ENCODE measurements at regions not wholly inside any gene's neighbourhood (a gene's known extent, or its start where the extent isn't known, plus 50 kb on each side); places are given as distances from the start of the nearest gene placed in this dataset.
"Not testable (repeated sequence)": the region's sequence is repeated elsewhere in the genome, so short reads cannot be mapped to it uniquely, and the experiment has no call there.

DNA sequence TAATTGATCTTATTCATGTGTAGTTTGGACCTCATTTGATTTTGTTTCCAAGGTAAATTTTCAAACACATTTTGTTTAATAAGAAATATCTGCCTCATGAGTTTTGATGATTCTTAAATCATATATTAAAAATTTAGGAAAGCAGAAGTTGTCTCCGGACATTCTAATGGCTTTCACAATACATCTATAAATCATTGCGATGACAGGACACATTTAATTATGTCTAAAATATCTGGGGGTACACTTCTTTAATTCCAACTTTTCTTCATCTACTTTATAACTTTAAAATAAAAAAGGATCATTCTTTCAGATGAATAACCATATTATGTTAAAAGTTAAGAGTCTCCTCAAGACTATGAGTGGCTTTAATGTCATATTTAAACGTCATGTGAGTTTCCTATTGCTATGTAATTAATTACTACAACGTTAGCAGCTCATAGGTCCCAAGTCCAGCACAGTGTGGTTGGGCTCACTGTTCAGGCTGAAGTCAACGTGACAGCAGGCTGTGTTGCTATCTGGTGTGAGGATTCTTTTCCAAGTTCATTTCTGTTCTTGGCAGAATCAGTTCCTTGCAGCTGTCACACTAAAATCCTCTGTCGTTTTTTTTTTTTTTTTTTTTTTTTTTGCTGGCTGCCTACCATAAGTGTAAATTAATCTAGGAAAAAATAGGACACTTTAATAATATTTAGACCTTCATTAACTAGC is 893.5 kb downstream of the LTN1 start:
- DNase-seq: no peak

DNA sequence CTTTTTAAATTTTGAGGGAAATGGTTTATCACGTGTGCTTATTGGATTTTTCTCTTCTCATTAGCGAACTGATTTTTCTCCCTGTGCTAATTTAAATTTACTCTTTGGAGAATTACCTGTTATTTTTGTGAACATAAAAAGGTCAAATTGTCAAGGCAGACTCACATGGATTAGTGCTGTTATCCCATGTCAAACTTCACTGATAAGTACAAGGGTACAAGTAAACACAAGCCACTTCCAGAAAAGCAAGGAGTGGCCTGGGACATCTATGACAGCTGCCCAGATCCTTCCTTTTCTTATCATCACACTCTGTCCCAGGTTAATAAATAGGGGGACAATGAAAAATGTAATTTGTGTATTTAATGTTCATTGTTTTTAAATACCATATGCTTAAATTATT is 901.2 kb downstream of the LTN1 start:
- no peak for DNase-seq

DNA sequence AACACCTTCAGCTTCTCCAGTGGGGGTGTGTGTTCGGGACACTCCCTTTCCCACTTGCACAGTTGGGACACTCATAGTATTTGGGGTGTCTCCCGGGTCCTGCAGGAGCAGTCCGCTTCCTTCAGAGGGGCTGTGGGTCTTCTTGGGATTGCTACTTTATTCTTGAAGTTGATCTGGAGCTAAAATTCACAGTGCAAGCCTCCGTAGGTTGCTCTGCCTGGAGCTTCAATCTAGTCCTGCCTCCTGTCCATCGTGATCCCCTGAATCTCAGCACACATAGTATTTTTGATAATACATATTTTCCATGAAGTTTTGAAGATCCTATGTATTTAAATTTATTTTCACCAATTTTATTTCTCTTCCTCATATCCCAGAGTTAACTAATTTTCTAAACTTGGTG is 902.1 kb downstream of the LTN1 start:
- no peak for DNase-seq

DNA sequence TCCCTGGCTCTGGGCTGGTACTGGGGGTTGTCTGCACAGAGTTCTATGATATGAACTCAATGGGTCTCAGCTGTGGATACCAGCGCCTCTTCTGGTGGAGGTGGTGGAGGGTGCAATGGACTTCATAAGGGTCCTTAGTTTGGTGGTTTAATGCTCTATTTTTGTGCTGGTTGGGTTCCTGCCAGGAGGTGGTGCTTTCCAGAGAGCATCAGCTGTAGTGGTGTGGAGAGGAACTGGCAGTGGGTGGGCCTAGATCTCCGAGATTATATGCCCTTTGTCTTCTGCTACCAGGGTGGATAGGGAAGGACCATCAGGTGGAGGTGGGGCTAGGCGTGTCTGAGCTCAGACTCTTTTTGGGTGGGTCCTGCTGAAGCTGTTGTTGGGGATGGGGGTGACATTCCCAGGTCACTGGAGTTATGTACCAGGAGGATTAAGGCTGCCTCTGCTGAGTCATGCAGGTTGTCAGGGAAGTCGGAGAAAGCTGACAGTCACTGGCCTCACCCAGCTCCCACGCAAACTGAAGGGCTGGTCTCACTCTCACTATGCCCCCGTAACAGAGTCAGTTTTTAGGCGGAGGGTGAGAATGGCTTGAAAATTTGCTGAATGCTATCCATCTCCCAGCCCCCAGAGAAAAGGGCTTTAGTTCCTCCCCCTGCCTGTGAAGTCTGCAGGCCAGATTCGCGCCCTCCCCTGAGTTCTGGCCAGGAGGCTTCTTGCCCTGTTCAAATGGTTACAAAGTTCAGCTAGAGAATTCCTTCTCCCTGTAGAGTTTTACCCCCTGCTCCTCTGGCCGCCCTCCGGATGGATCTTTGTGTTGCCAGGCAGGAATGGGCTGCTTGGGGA is 902.9 kb downstream of the LTN1 start:
- DNase-seq: no peak

DNA sequence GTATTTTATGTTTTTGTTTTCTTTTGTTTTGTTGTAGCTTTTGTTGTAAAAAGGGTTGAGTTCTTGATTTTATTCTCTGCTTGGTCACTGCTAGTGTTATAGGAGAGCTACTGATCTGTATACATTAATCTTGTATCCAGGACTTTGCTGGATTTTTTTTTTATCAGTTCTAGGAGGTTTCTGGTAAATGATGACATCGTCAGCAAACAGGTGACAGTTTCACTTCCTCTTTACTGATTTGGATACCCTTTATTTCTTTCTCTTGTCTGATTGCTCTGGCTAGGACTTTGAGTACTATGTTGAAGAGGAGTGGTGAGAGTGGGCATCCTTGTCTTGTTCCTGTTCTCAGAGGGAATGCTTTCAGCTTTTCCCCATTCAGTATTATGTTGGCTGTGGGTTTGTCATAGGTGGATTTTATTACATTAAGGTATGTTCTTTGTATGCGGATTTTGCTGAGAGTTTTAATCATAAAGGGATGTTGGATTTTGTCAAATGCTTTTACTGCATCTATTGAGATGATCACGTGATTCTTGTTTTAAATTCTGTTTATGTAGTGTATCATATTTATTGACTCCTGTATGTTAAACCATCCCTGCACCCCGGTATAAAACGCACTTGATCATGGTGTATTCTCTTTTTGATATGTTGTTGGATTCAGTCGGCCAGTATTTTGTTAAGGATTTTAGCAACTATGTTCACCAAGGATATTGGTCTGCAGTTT is 905.7 kb downstream of the LTN1 start:
- DNase-seq: no peak

DNA sequence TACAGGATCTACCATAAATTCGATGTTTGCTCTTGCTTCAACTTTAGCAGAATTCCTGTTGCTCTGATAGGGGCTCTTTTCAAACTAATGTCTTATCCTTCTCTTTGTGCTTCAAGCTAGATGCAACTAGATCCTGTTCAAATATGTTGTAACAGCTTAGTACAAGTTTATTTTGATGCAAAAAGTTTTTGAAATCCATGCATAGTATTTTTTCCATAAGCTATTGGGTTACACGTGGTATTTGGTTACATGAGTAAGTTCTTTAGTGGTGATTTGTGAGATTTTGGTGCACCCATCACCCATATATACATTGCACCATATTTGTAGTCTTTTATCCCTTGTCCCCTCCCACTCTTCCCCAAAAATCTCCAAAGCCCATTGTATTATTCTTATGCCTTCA is 907.7 kb downstream of the LTN1 start:
- no peak for DNase-seq

DNA sequence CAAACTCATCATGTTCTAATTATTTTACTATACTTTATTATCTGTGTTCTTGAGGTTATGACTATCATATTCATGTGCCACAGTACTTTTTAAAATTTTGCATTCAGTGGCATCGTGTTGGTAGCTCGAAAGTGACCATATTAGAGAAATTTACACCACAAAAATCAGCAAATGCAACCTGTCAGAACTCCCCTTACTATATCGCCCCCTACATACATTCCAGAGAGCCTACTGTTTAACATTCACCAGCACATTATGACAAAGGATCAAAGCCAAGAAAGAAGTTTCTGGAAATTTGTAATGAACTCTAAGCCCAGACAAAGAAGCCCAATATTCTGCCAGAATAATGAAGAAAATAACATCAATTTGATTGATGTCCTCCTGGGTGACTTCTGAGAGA is 909.3 kb downstream of the LTN1 start:
- DNase-seq: no peak

DNA sequence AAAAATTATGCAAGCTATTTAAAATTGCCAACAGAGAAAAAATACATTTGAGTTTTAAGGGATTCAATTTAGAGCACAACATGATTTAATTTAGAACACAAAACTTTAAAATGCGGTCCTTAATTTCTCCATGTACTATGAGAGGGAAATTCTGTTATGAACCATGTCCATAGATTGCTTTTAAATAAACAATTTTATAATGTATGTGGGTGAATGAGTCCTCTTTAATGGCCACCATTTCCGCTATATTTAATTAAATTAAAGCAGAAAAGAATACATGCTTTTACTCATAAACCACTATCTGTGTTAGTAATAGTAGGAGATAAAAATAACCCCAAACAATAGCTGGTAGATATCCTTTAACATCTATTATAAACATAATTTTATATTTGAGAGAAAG is 914.6 kb downstream of the LTN1 start:
- no peak for DNase-seq

DNA sequence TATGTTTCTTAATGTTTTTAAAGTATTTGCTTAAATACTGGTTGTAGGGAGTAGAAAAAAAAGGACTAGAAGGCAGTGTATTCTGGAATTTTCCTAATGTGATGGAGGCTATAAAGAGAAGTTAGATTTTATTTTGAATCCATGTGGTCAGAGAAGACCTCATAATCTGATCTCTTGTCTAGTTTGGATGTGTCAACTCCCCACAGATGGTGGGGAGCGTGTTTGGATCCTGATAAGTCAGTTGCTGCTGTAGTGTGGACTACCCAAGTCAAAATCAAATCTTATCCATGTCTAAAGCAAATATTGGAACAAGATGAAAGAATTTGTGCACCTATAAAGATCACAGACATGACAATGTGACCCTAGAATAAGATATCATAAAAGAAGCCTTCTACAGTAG is 918.0 kb downstream of the LTN1 start:
- no peak for DNase-seq

DNA sequence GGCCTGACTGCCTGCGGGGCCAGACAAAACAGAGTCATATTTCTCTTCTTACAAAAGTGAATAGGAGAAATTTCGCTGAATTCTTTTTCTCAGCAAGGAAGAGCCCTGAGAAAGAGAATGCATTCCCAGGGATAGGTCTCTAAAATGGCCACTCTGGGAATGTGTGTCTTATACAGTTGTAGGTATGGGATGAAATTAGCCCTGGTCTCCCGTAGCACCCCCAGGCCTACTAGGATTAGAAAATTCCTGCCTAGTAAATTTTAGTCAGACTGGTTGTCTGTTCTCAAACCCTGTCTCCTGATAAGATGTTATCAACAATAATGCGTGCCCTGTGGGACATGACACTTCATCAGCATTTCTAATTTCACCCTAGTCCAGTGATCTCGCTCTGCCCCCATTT is 920.1 kb downstream of the LTN1 start:
- no peak for DNase-seq

DNA sequence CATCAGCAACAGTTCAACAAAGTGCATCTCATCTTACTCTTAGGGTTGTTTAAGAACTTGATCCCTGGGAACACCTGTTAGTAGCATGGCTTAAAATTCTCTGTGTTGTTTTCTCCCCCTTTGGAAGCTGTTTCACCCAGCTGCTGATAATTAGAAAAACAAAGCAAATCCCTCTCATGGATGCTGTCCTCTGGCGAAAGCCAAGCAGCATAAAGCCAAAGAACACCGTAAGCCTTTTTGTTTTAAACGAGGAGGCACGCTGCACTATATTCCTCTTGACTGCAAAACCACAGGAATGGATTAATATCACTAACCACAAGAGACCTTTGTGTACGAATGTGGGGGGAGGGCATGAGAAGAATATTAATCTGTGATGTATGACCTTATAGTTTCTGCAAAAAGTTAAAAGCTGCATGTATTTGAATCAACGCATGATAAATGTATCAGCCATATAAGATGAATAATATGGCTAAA is 923.2 kb downstream of the LTN1 start:
- no peak for DNase-seq

DNA sequence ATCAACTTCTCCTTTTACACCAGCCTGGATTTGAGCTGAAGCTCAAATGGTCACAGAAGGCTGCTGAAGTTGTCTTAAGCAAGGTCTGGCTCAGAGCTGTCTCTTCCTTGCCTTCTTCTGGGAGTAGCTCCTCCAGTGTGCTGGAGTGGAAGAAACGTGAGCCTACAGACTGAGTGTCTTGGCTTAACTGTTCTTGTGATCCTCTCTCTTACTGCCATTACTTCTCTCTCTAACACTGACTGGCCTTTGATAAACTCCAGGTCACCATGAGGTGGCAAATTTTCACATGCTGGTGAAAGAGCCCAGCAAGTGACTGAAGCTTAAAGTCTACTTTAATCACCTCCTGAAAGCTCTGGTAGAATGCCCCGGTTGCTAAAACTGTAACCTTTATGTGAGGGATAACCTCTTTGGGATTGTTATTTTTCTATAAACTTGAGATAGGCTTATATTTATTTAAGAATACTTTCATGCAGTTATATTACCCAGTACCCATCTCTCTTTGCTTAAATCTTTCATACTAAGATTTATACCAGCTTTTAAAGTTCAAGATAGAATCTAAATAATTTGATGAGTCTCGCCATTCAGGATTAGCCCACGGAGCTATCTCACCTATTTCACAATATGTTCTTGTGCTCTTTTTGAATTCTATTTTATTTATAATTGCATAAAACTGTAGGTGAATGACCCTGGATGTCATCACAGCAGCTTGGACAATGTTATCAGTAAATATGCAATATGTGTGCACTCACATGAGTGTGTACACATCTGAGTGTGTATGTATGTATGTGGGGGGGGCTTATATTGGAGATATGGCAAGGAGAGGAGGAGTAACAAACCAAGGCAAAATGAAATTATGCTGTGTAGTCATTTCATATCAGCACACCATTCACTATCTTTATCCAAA is 924.0 kb downstream of the LTN1 start:
- no peak for DNase-seq

DNA sequence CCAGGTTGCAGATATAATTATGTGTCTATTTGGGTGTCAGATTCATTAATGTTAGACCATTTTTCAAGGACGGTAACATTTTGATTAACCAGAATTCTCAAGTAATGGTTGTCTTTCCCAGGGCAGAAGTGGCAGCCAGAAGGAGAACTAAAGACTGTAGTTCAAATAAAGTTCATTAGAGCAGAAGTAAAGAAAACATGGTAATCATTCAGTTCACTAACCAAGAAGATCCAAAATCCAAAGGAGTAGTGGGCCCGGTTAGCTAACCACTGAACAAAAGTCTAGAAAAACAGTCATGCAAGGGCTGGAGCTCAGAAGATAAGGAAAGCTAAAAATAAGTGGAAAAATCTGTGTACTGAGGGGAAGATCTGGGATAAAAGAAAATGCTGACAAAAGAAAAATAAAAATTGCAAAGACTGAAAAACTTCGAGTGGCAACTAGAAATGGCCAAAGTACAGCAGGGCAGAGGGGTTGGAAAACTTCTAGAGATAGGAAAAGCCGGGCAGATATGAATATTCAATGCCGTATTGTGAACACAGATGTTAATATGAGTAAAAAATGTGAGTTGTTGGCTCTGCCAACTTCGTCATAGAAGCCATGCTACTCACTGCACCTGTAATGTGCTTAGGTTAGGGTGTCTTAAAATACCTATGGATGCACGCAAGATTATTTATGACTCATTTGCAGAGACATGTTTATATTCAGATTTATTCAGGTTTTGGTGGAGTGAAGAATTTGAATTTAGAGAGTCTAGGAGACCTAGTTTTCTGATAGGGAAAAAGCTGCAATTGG is 925.9 kb downstream of the LTN1 start:
- DNase-seq: no peak

DNA sequence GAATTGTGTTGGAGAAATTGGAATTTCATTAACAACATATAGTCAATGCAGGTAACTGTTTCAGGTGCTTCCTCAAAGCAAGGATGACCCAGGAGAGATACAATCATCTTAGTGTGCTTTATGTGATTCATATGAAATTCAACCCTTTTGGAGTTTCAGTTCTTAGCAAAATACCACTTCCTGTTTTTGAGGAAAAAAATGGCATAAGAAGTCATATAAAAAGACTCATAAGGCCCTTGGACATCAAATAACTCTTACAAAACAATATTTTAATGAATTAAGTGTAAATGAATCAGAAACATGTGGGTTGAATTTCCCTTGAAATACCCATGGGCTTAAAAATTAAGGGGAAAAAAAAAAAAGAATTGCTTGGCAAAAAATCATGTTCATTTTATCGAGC is 926.6 kb downstream of the LTN1 start:
- no peak for DNase-seq

DNA sequence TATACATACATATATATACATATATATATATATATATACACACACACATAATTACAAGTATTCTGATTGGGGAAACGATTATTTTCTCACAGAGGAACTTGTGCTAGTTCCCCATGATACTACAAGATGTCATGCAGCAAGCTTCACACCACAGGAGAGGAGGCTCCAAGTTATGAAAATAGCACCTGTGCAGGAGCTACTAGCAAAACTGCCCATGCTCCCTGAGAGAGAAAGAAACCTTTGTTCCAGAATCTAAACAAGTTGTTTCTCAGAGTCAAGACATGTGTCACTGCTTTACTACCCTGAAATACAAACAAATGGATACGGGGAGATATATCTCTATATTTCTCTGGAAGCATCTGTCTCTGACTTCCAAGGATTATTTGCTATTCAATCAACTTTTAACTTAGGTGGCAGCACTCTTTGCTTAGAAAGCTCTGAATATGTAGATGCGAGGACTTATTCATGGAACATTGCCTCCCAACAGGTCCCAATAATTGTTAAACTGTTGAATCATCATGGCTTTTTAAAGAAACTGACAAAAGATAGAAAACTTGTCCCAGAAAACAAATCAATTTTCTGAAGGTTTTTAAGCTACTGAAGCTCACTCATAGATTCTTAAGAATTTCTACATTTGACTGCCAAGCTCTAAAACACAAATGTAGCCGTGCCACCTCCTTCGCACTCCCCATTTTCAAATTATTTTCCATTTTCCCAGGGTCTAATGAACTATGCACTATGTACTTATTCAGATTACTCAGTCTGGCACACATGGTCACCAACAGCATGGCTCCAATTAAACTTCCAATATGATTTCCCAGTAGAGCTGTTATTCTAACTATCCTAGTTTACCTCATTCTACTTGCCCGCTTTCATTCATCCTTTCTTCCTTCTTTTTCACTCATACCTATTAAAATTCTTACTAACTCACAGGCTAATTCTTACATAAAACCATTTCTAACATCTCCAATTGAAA is 929.1 kb downstream of the LTN1 start:
- DNase-seq: no peak

DNA sequence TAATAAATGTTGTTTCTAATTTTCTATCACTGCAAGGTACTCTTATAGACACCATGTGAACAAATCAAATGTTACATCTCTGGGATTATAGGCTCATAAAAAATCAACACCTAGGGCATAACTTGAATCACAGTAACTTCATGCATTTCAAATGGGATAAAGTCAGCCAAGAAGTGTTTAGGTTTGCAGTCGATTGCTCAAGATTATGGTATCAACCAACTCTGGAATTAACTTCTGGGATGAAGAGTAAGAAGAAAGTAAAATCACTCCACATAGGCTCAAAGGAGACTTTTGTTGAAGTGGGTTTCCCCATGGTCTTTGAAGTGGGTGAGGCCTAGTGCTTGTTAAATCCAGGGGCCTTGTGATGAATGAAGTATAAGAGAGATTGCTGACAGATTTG is 939.7 kb downstream of the LTN1 start:
- not testable (repeated sequence) for DNase-seq

DNA sequence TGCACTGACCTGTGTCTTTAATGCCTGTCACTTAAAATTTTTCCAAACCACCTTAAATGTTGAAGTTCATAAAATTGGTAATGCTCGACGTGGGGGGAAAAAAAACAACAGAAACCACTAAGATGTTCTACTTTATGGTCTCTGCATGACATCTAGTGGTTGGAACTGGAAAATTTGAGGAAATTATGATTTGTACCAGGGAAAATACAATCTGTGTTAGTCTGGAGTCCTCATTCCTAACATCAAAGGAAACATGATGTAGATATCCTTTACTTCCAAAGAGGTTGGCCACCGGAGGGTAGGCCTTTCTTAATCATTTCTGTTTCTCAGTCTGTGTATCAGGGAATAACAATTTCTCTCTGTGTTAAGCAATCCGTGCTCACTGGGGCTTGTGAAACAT is 941.0 kb downstream of the LTN1 start:
- not testable (repeated sequence) for DNase-seq

DNA sequence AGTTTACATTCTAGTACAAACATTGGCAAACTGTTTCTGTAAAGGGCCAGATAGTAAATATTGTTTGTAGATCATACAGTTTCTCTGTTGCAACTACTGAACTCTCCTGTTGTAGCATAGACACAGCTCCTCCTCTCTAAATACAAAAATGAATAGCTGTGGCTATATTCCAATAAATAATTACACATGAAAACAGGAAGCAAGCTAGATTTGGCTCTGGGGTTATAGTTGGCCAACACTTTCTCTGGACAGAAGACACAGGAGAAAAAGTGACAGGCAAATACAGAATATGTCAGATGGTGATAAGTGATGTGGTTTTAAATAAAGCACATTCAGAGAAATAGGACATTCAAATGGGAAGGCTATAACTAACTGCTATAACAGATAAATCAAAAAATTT is 957.0 kb downstream of the LTN1 start:
- DNase-seq: not testable (repeated sequence)

DNA sequence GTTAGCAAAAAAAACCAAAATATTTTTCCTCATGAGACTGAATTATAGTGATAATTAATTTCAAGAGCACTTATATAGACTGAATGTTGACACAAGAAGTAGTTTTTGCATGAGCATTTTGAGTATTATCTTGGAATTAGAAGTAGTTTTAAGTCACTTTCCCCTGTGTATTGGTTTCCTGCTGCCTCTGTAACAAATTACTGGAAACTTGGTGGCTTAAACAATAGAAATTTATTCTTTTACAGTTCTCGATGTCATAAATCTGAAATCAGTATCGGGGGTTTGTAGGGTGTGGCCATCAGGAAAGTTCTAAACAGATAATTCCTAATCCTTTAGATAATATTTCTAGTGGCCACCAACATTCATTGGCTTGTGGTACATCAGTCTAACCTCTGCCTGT is 957.8 kb downstream of the LTN1 start:
- DNase-seq: not testable (repeated sequence)

DNA sequence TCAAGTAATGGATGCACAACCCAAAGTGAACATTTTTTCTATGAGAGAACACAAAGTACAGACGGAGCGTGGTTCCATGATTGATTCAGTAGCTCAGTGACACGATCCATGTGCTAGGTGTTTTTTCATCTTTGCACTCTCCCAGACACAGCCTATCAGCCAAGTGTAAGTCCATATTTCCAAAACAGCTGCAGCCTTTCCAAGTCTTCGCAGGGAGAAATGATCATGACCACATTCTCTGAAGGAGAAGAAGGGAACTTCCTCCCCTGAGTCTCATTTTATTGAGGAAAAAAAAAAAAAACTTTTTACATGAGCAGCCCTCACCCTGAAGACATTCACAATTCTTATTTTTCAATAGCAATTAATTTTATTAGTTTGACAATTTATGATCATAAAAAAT is 958.3 kb downstream of the LTN1 start:
- DNase-seq: not testable (repeated sequence)

DNA sequence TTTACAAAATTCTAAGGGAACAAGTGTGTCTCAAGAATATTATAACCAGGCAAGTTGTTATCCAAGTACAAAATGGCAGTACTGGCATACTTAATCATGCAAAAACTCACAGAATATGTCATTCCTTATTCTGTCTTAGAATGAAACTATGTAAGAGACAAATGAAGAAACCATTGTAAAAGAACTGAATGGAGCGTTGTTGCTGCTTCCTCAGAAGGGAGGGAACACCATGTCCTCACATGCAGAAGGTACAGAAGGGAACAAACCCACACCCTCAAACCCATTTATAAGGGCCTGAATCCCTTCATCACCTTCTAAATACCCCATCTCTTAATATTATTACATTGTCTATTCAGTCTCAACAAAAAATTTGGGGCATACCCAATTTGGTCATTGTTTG is 960.0 kb downstream of the LTN1 start:
- not testable (repeated sequence) for DNase-seq

All from activated CD4-positive, CD25-positive, alpha-beta regulatory T cell treated with anti-CD3 and anti-CD28 coated beads, Interleukin-2, amount 50 U/mL, for 72 hours (primary cell).